ENCODE measurements at regions not wholly inside any gene's neighbourhood (a gene's known extent, or its start where the extent isn't known, plus 50 kb on each side); places are given as distances from the start of the nearest gene placed in this dataset.

GRCh38 chr5:112682621-112683061, 55.0 kb upstream of the APC start:
- H3K27me3 ChIP-seq, result no peaks in the 10 kb centered on the region
- TF ChIP-seq Cebpa-rat (IDR thresholded peaks at IDR 0.05), result no peak
- no peaks in the 10 kb centered on the region for H4K20me1 ChIP-seq
- H3K9ac ChIP-seq, result no peak overlapping the region
- no peak overlapping the region; a peak in 2 of 20 replicates for H3K4me3 ChIP-seq
- peak overlapping the region in 6 of 11 experiments; percentile 80 to 93 (median 83); a peak in 10 of 22 replicates for H3K4me2 ChIP-seq
- H3K36me3 ChIP-seq, result no peaks in the 10 kb centered on the region
- peak overlapping the region in 4 of 11 experiments; percentile 74 to 86 (median 82); a peak in 6 of 22 replicates for H3K27ac ChIP-seq
- H3K9me3 ChIP-seq (replicated peaks in 1 of 11), result peaks cover 13 to 33% (median 21%) of the 10 kb centered on the region in 11 experiments; a peak in 20 of 22 replicates
- H3K4me1 ChIP-seq, result peaks cover 15 to 80% (median 75%) of the 10 kb centered on the region in 10 experiments

GRCh38 chr5:112684121-112684520, 53.6 kb upstream of the APC start:
- Histone ChIP-seq H3K4me3 (peak overlapping the region in 5 of 10 experiments; percentile 20 to 38 (median 28); a peak in 6 of 20 replicates), H3K9me3 (replicated peaks in 1 of 11) (peaks cover 6 to 20% (median 12%) of the 10 kb centered on the region in 11 experiments; a peak in 20 of 22 replicates), H3K27me3 (no peaks in the 10 kb centered on the region), H3K27ac (peak overlapping the region in 6 of 11 experiments; percentile 63 to 86 (median 77); a peak in 12 of 22 replicates), H3K36me3 (no peaks in the 10 kb centered on the region), H3K9ac (peak overlapping the region in 6 of 11 experiments; percentile 8 to 66 (median 49); a peak in 9 of 22 replicates), H3K4me1 (peaks cover 15 to 95% (median 89%) of the 10 kb centered on the region in 10 experiments), H4K20me1 (no peaks in the 10 kb centered on the region), H3K4me2 (peak overlapping the region; percentile 18 to 93 (median 81); a peak in 20 of 22 replicates)
- TF ChIP-seq Cebpa-rat (IDR thresholded peaks at IDR 0.05), result no peak

GRCh38 chr5:112684737-112685136, 52.9 kb upstream of the APC start:
- no peaks in the 10 kb centered on the region for H3K36me3 ChIP-seq
- peak overlapping the region; percentile 18 to 93 (median 81); a peak in 21 of 22 replicates for H3K4me2 ChIP-seq
- peaks cover 3 to 14% (median 8%) of the 10 kb centered on the region in 11 experiments; a peak in 12 of 22 replicates for H3K9me3 ChIP-seq (replicated peaks in 1 of 11)
- H3K4me3 ChIP-seq, result peak overlapping the region in 5 of 10 experiments; percentile 3 to 38 (median 22); a peak in 4 of 20 replicates
- peak overlapping the region in 6 of 11 experiments; percentile 8 to 66 (median 48); a peak in 8 of 22 replicates for H3K9ac ChIP-seq
- no peak for TF ChIP-seq Cebpa-rat (IDR thresholded peaks at IDR 0.05)
- H3K4me1 ChIP-seq, result peaks cover 15 to 100% (median 94%) of the 10 kb centered on the region in 10 experiments
- H3K27ac ChIP-seq, result peak overlapping the region in 6 of 11 experiments; percentile 63 to 86 (median 77); a peak in 12 of 22 replicates
- no peaks in the 10 kb centered on the region for H3K27me3 ChIP-seq
- no peaks in the 10 kb centered on the region for H4K20me1 ChIP-seq

- Histone ChIP-seq H4K20me1 (no peaks in the 10 kb centered on the region), H3K4me1 (peaks cover 15 to 99% (median 90%) of the 10 kb centered on the region in 10 experiments), H3K27ac (peak overlapping the region in 6 of 11 experiments; percentile 63 to 86 (median 77); a peak in 12 of 22 replicates), H3K27me3 (no peaks in the 10 kb centered on the region), H3K9ac (peak overlapping the region in 5 of 11 experiments; percentile 4 to 66 (median 58); a peak in 7 of 22 replicates), H3K4me2 (peak overlapping the region in 10 of 11 experiments; percentile 39 to 93 (median 82); a peak in 17 of 22 replicates), H3K4me3 (peak overlapping the region in 2 of 10 experiments; percentile 35 to 38; a peak in 3 of 20 replicates), H3K36me3 (no peaks in the 10 kb centered on the region), H3K9me3 (replicated peaks in 1 of 11) (peaks cover 3 to 14% (median 9%) of the 10 kb centered on the region in 11 experiments; a peak in 12 of 22 replicates)
- no peak for TF ChIP-seq Cebpa-rat (IDR thresholded peaks at IDR 0.05)
Measured at GRCh38 chr5:112685386-112685785, 52.3 kb upstream of the APC start.

GRCh38 chr5:112685931-112686330, 51.8 kb upstream of the APC start:
- Histone ChIP-seq H3K27ac (peak overlapping the region in 6 of 11 experiments; percentile 63 to 86 (median 77); a peak in 12 of 22 replicates), H3K27me3 (no peaks in the 10 kb centered on the region), H3K4me3 (no peak overlapping the region; a peak in 1 of 20 replicates), H3K36me3 (no peaks in the 10 kb centered on the region), H3K9ac (peak overlapping the region in 3 of 11 experiments; percentile 24 to 71 (median 61); a peak in 5 of 22 replicates), H3K4me2 (peak overlapping the region in 9 of 11 experiments; percentile 31 to 93 (median 81); a peak in 17 of 22 replicates), H3K4me1 (peaks cover 15 to 97% (median 86%) of the 10 kb centered on the region in 10 experiments), H4K20me1 (no peaks in the 10 kb centered on the region), H3K9me3 (replicated peaks in 1 of 11) (peaks cover 3 to 14% (median 9%) of the 10 kb centered on the region in 11 experiments; a peak in 12 of 22 replicates)
- TF ChIP-seq Cebpa-rat (IDR thresholded peaks at IDR 0.05), result no peak

- no peaks in the 10 kb centered on the region for H4K20me1 ChIP-seq
- no peaks in the 10 kb centered on the region for H3K36me3 ChIP-seq
- peaks cover 3 to 15% (median 9%) of the 10 kb centered on the region in 11 experiments; a peak in 13 of 22 replicates for H3K9me3 ChIP-seq (replicated peaks in 1 of 11)
- H3K4me3 ChIP-seq, result no peak overlapping the region; a peak in 1 of 20 replicates
- H3K4me1 ChIP-seq, result peaks cover 15 to 95% (median 82%) of the 10 kb centered on the region in 10 experiments
- H3K4me2 ChIP-seq, result peak overlapping the region in 9 of 11 experiments; percentile 31 to 93 (median 81); a peak in 18 of 22 replicates
- peak overlapping the region in 5 of 11 experiments; percentile 12 to 71 (median 46); a peak in 6 of 22 replicates for H3K9ac ChIP-seq
- H3K27ac ChIP-seq, result peak overlapping the region in 7 of 11 experiments; percentile 30 to 86 (median 74); a peak in 12 of 22 replicates
- no peak for TF ChIP-seq Cebpa-rat (IDR thresholded peaks at IDR 0.05)
- no peaks in the 10 kb centered on the region for H3K27me3 ChIP-seq
Measured at GRCh38 chr5:112686675-112687074, 51.0 kb upstream of the APC start.

GRCh38 chr5:112687306-112687705, 50.4 kb upstream of the APC start:
- Histone ChIP-seq H3K4me2 (peak overlapping the region in 8 of 11 experiments; percentile 38 to 93 (median 82); a peak in 16 of 22 replicates), H3K36me3 (no peaks in the 10 kb centered on the region), H3K4me1 (peaks cover 15 to 93% (median 76%) of the 10 kb centered on the region in 10 experiments), H3K27me3 (no peaks in the 10 kb centered on the region), H3K9ac (peak overlapping the region in 5 of 11 experiments; percentile 12 to 71 (median 46); a peak in 9 of 22 replicates), H3K4me3 (no peak overlapping the region), H4K20me1 (no peaks in the 10 kb centered on the region), H3K27ac (peak overlapping the region in 7 of 11 experiments; percentile 24 to 86 (median 74); a peak in 13 of 22 replicates), H3K9me3 (replicated peaks in 1 of 11) (peaks cover 3 to 17% (median 7%) of the 10 kb centered on the region in 11 experiments; a peak in 13 of 22 replicates)
- TF ChIP-seq Cebpa-rat (IDR thresholded peaks at IDR 0.05), result no peak

Measured in BLaER1 treated with 17β-estradiol and CSF1 and Interleukin-3, amounts not matched to agents 10 nM and 100 nM (cell line).